Kidney (tissue), 13 donors: ENCODE measurements at regions not wholly inside any gene's neighbourhood (a gene's known extent, or its start where the extent isn't known, plus 50 kb on each side); places are given as distances from the start of the nearest gene placed in this dataset.

Experiments used
- DNase-seq, 5 donors: peaks; one replicate each; pipeline ENCODE4 v3.0.0-alpha.2; 2013 to 2020
- FAIRE-seq: peaks from 2 replicates; lab custom pipeline; 2012; peaks lifted over from hg19 to GRCh38; lab: Jason Lieb, UNC
- H3K27ac ChIP-seq, 2 donors: one replicate each; pipeline ENCODE4 v1.7.0; 2013; ENCODE audit warnings: low read depth in 2 of 2, low read length in 2 of 2, inconsistent platforms in 1 of 2
- H3K27me3 ChIP-seq: one replicate; pipeline ENCODE4 v1.7.1; 2013; ENCODE audit warnings: low read length, inconsistent platforms; ENCODE audit not compliant: control insufficient read depth, insufficient read depth
- H3K36me3 ChIP-seq, 3 donors: one replicate each; pipeline versions ENCODE4 v1.7.0 to v1.7.1; 2013; ENCODE audit warnings: low read length in 3 of 3, control low read depth in 1 of 3, inconsistent platforms in 1 of 3; ENCODE audit not compliant: insufficient read depth in 3 of 3, control insufficient read depth in 2 of 3
- H3K4me1 ChIP-seq, 3 donors: one replicate each; pipeline versions ENCODE4 v1.7.0 to v1.7.1; 2013; ENCODE audit warnings: low read length in 3 of 3, inconsistent platforms in 1 of 3, low read depth in 1 of 3; ENCODE audit not compliant: control insufficient read depth in 2 of 3, insufficient read depth in 2 of 3
- H3K4me3 ChIP-seq, 3 donors: one replicate each; pipeline versions ENCODE4 v1.7.0 to v1.8.1; 2013; ENCODE audit warnings: low read length in 3 of 3, control low read depth in 1 of 3, inconsistent platforms in 1 of 3
- H3K9ac ChIP-seq, 3 donors: one replicate each; pipeline versions ENCODE4 v1.7.0 to v1.7.1; 2013; ENCODE audit warnings: low read length in 3 of 3, control low read depth in 1 of 3, inconsistent platforms in 1 of 3
- H3K9me3 ChIP-seq, 3 donors: one replicate each; pipeline versions ENCODE4 v1.7.0 to v1.7.1; 2013; ENCODE audit warnings: low read length in 3 of 3, control low read depth in 1 of 3, inconsistent platforms in 1 of 3; ENCODE audit not compliant: control insufficient read depth in 2 of 3, insufficient read depth in 1 of 3
- intact Hi-C: fragments of 100-400 bp; cut with DNase I; formaldehyde crosslinking; loops from one replicate; pipeline ENCODE4 v1.11.1; 2022
- TF ChIP-seq, protein P1 (sequence below): IDR thresholded peaks from 3 replicates; pipeline ENCODE4 v1.5.1; 2012; ENCODE audit warnings: mild to moderate bottlenecking, moderate library complexity, borderline replicate concordance; ENCODE audit not compliant: insufficient read depth; ENCODE audit errors: extremely low read depth
- donor health status: control.
- donor health status: control.
- donor health status: control.
- donor health status: control.
- donor health status: control.
- donor health status: DM: yes; HTN: yes; CAD: no.
- donor health status: Normal renal cell carcinoma (clear cell type).

DNA sequence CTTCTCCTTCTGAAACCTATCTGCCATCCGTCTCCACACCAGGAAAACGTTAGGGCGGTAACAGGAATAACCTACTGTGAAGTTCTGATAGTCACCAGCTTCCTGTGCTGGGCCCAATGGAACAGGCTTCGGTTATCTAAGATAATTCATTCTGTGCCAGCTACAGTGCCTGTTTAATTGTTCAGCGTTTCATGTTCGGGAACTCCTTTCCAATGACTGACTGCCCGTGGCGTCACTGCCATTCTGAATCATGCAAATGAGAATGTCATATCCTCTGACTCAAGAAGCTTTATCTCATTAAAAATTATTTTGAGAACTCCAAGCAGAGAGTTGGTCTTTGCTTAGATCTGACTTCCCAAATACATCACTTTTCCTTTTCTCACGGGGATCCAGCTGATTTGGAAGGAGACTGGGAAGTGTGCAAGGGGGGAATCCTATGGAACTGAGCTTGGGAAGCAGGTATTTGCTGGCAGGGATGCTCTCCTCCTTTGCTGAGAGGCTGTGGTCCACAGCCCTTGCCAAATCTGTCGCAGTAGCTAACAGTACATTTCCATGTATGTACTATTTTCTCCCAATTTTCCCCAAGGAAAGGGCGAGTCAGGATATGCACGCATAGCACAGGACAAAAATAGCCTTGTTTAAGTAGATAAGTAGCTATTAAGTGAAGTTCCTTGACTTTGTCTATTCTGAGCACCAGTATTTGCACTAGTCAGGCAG, 358.7 kb downstream of the LTN1 start:
- Histone ChIP-seq H3K9ac (no peak overlapping the region), H3K9me3 (no peaks in the 10 kb centered on the region), H3K27ac (no peak overlapping the region), H3K27me3 (no peaks in the 10 kb centered on the region), H3K4me3 (no peak overlapping the region), H3K4me1 (no peaks in the 10 kb centered on the region), H3K36me3 (no peaks in the 10 kb centered on the region)
- no peak for DNase-seq
- FAIRE-seq: no peak
- intact Hi-C loops: no loop called here
- TF ChIP-seq, protein P1, sequence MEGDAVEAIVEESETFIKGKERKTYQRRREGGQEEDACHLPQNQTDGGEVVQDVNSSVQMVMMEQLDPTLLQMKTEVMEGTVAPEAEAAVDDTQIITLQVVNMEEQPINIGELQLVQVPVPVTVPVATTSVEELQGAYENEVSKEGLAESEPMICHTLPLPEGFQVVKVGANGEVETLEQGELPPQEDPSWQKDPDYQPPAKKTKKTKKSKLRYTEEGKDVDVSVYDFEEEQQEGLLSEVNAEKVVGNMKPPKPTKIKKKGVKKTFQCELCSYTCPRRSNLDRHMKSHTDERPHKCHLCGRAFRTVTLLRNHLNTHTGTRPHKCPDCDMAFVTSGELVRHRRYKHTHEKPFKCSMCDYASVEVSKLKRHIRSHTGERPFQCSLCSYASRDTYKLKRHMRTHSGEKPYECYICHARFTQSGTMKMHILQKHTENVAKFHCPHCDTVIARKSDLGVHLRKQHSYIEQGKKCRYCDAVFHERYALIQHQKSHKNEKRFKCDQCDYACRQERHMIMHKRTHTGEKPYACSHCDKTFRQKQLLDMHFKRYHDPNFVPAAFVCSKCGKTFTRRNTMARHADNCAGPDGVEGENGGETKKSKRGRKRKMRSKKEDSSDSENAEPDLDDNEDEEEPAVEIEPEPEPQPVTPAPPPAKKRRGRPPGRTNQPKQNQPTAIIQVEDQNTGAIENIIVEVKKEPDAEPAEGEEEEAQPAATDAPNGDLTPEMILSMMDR: no peak

DNA sequence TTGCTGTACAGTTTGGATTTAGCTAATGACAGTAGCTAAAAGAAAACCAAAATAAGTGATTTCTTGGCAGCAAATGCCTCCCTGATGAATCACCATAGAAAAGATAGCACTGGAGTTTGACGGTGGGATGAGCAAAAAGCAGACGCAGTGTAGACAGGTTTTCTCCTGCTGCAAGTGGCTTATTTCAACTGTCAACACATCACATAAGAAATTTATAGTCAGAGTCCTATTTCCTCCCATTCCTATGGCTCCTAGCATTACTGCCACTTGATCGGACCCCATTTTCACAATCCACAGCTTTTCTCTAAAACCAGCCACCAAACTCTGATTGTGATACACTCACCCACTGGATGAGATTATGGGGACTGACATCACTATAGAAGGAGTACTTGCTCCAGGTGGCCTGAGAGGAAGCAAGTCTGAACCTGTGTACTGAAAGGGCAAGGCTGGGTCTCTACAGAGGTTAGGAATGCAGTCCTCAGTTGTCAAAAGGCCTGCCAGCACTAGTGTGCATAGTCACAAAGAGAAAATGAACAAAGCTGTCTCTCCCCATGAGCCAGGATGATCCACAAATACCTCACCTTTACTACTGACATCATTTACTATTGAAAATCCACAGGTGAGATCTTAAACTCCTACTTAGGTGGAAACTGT, 359.8 kb downstream of the LTN1 start:
- Histone ChIP-seq H3K4me3 (no peak overlapping the region), H3K9ac (no peak overlapping the region), H3K27me3 (no peaks in the 10 kb centered on the region), H3K36me3 (no peaks in the 10 kb centered on the region), H3K9me3 (no peaks in the 10 kb centered on the region), H3K4me1 (no peaks in the 10 kb centered on the region), H3K27ac (no peak overlapping the region)
- DNase-seq (no peak), FAIRE-seq (no peak)
- TF ChIP-seq, protein P1: no peak
- intact Hi-C loops: no loop called here

DNA sequence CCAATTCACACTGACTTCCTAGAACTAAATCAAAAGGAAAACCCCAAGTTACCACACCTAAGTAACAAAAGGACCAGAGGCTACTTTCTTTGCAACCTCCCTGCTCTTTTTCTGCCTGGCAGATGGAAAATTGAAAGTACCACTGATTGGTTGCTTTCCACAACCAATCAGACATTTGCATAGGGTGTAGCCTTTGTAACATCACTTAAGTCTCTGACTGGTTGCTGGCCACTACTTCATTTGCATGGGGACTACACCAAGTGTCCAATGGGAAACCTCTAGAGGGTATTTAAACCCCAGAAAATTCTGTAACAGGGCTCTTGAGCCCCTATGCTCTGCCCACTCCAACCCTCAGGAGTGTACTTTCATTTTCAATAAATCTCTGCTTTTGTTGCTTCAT, 365.0 kb downstream of the LTN1 start:
- Histone ChIP-seq H3K27ac (no peak overlapping the region), H3K9ac (no peak overlapping the region), H3K36me3 (no peaks in the 10 kb centered on the region), H3K9me3 (peaks cover 0 to 2% (median 0%) of the 10 kb centered on the region in 3 donors), H3K27me3 (no peaks in the 10 kb centered on the region), H3K4me1 (no peaks in the 10 kb centered on the region), H3K4me3 (no peak overlapping the region)
- intact Hi-C loops: no loop called here
- FAIRE-seq (no peak), DNase-seq (no peak)
- TF ChIP-seq, protein P1: no peak
